ENCODE measurements at regions not wholly inside any gene's neighbourhood (a gene's known extent, or its start where the extent isn't known, plus 50 kb on each side); places are given as distances from the start of the nearest gene placed in this dataset.

GRCh38 chrX:15157624-15158023, 112.3 kb downstream of the ASB9 start:
- intact Hi-C loops (cut with micrococcal nuclease) (no loop called here), dilution Hi-C loops (cut with MboI; ENCODE audit: extremely low pct_ligation_motif_present, low sequenced_read_pairs) (no loop called here)
- Histone ChIP-seq H3K27me3 (ENCODE audit: control insufficient read depth in 2 of 2, insufficient read depth in 2 of 2, low read length in 2 of 2) (no peaks in the 10 kb centered on the region), H3K9ac (replicated peaks; ENCODE audit: extremely low read depth, insufficient read depth, low read length) (no peak overlapping the region), H3K79me2 (ENCODE audit: control insufficient read depth, insufficient read depth, low read length) (no peaks in the 10 kb centered on the region), H3K27ac (ENCODE audit: insufficient read depth, low read depth, low read length) (no peak overlapping the region), H3K9me1 (replicated peaks; ENCODE audit: control insufficient read depth, extremely low read depth, insufficient read depth, low read length) (no peaks in the 10 kb centered on the region), H3K4me1 (ENCODE audit: control insufficient read depth, extremely low read depth, insufficient read depth, low read length) (no peaks in the 10 kb centered on the region), H3K36me3 (ENCODE audit: control insufficient read depth in 2 of 2, extremely low read depth in 1 of 2, insufficient read depth in 2 of 2, low read length in 2 of 2) (no peaks in the 10 kb centered on the region), H3K4me2 (ENCODE audit: insufficient read depth, low read length) (no peak overlapping the region), H4K20me1 (replicated peaks; ENCODE audit: control insufficient read depth, extremely low read depth, insufficient read depth, low read length) (no peaks in the 10 kb centered on the region), H3K4me3 (replicated peaks in 1 of 3; ENCODE audit: insufficient read depth in 1 of 3, low read depth in 1 of 3, low read length in 3 of 3) (no peak overlapping the region), H2AFZ (ENCODE audit: low read depth, low read length) (no peak overlapping the region), H3K9me3 (replicated peaks; ENCODE audit: control insufficient read depth, insufficient read depth, low read length) (no peaks in the 10 kb centered on the region)
- ChIA-PET POLR2A (no interaction called here), CTCF (no interaction called here)
- BruUV-seq (replicated peaks) = no TSS peak
- TF ChIP-seq EZH2 (IDR thresholded peaks at IDR 0.05; ENCODE audit: borderline replicate concordance, low read depth, low read length, severe bottlenecking) = no peak
- TF ChIP-seq MYC (IDR thresholded peaks at IDR 0.05; ENCODE audit: low read depth, low read length) = no peak
- TF ChIP-seq POLR2A (IDR thresholded peaks at IDR 0.05; ENCODE audit: low read depth, low read length) = no peak
- no peak for TF ChIP-seq POLR2AphosphoS5 (IDR thresholded peaks at IDR 0.05; ENCODE audit: insufficient read depth, low read depth, low read length)
- TF ChIP-seq GATA2 (IDR thresholded peaks at IDR 0.05; ENCODE audit: insufficient read depth, insufficient read length, low read depth, low read length) = no peak
- no peak for TF ChIP-seq JUN (IDR thresholded peaks at IDR 0.05; ENCODE audit: borderline replicate concordance, insufficient read depth, insufficient read length, low read depth)
- TF ChIP-seq CTCF (IDR thresholded peaks at IDR 0.05; ENCODE audit: extremely low read depth in 1 of 2, insufficient read depth in 1 of 2, low read depth in 1 of 2, low read length in 2 of 2) = no peak
- TF ChIP-seq MAX (IDR thresholded peaks at IDR 0.05; ENCODE audit: insufficient read depth, insufficient read length) = no peak
- no peak for TF ChIP-seq FOS (IDR thresholded peaks at IDR 0.05; ENCODE audit: borderline replicate concordance, insufficient read depth, low read length)
- FAIRE-seq (no peak), DNase-seq (ENCODE audit: low read depth, low spot score) (no peak)
